Adrenal gland (tissue), 9 donors: ENCODE measurements at regions not wholly inside any gene's neighbourhood (a gene's known extent, or its start where the extent isn't known, plus 50 kb on each side); places are given as distances from the start of the nearest gene placed in this dataset.

Experiments
- DNase-seq, 7 donors: peaks; one replicate each; pipeline ENCODE4 v3.0.0-alpha.2; 2019 to 2020
- H3K27ac ChIP-seq, 5 donors: fragments of 200-600 bp; sonication (generic) in 4 of 5; 1 replicate in 3 of 5; 2 replicates in 2 of 5; pipeline versions ENCODE4 v1.5.1 to v1.8.0; 2016 to 2020; ENCODE audit warnings: mild to moderate bottlenecking in 1 of 5
- H3K27me3 ChIP-seq: fragments of 200-600 bp; 2 replicates; pipeline ENCODE4 v1.8.0; 2021
- H3K36me3 ChIP-seq, 2 donors: fragments of 200-600 bp; replicated peaks in 1 of 2; 1 replicate in 1 of 2; 2 replicates in 1 of 2; pipeline versions ENCODE4 v1.5.1 to v1.8.0; 2018 to 2022
- H3K4me1 ChIP-seq, 2 donors: fragments of 200-600 bp; replicated peaks in 1 of 2; 1 replicate in 1 of 2; 2 replicates in 1 of 2; pipeline versions ENCODE4 v1.5.1 to v1.8.0; 2018 to 2021
- H3K4me3 ChIP-seq, 4 donors: fragments of 200-600 bp; sonication (generic) in 3 of 4; one replicate each; pipeline ENCODE4 v1.5.1; 2016 to 2018
- H3K9me3 ChIP-seq, 3 donors: fragments of 200-600 bp; sonication (generic) in 1 of 3; replicated peaks in 1 of 3; 1 replicate in 2 of 3; 2 replicates in 1 of 3; pipeline versions ENCODE4 v1.5.1 to v1.8.0; 2016 to 2021
- CTCF ChIP-seq, 6 experiments: fragments of 450-650 bp in 4 of 6; fragments of 200-600 bp in 2 of 6; sonication (generic) in 1 of 6; IDR thresholded peaks; 1 replicate in 5 of 6; 2 replicates in 1 of 6; pipeline versions ENCODE4 v1.5.1 to v1.8.0; 2016 to 2021; ENCODE audit warnings: antibody characterized with exemption in 6 of 6, mild to moderate bottlenecking in 2 of 6, moderate library complexity in 1 of 6
- POLR2A ChIP-seq, 2 donors: fragments of 450-650 bp; IDR thresholded peaks; one replicate each; pipeline ENCODE4 v1.6.1; 2017; ENCODE audit warnings: antibody characterized with exemption in 2 of 2, mild to moderate bottlenecking in 2 of 2, moderate library complexity in 1 of 2
- WGBS, 4 donors: extraction: QIAGEN DNeasy Blood & Tissue Kit in 2 of 4; methylation state at CpG; one replicate each; pipeline versions ENCODE4 v1.1.5 to v1.1.7; 2013 to 2017; 5-methylcytosine and 5-hydroxymethylcytosine counted together
- intact Hi-C, 2 donors: fragments of 100-400 bp; cut with DNase I; formaldehyde crosslinking; loops; one replicate each; pipeline versions ENCODE4 v1.14.1 to v1.15.0; 2022 to 2023
- donor health status: healthy with polysubstance abuse.
- donor health status: Bipolar disorder and iron deficiency.
- donor health status: DM: yes; HTN: yes; CAD: no.
- donor health status: DM: no; HTN: no; CAD: no.
- donor health status: DM: no; HTN: no; CAD: no.

- Histone ChIP-seq H3K4me3 (no peak overlapping the region), H3K27me3 (no peaks in the 10 kb centered on the region), H3K4me1 (no peaks in the 10 kb centered on the region), H3K27ac (no peak overlapping the region), H3K36me3 (no peaks in the 10 kb centered on the region), H3K9me3 (no peaks in the 10 kb centered on the region)
- TF ChIP-seq CTCF (IDR thresholded peaks at IDR 0.05) (no peak), POLR2A (IDR thresholded peaks at IDR 0.05) (no peak)
- intact Hi-C loops: no loop called here
- WGBS, 4 donors: 79 to 88% (median 87%) methylated on average over 9 to 10 of the region's 10 CpGs
- no peak for DNase-seq
Measured at GRCh38 chr7:98520356-98520951, 96.6 kb upstream of the NPTX2 start.

GRCh38 chr7:98518159-98518947 is 98.7 kb upstream of the NPTX2 start:
- no peak overlapping the region for H3K4me3 ChIP-seq
- H3K4me1 ChIP-seq: no peaks in the 10 kb centered on the region
- 79 to 84% (median 83%) methylated on average over 25 of the region's 25 CpGs for WGBS, 4 donors
- H3K36me3 ChIP-seq: no peaks in the 10 kb centered on the region
- intact Hi-C loops: no loop called here
- H3K27me3 ChIP-seq: no peaks in the 10 kb centered on the region
- no peak for TF ChIP-seq POLR2A (IDR thresholded peaks at IDR 0.05)
- no peak for TF ChIP-seq CTCF (IDR thresholded peaks at IDR 0.05)
- no peak for DNase-seq
- H3K27ac ChIP-seq: no peak overlapping the region
- H3K9me3 ChIP-seq: no peaks in the 10 kb centered on the region

- WGBS, 4 donors: 91 to 94% (median 92%) methylated on average over 4 of the region's 4 CpGs
- DNase-seq: no peak
- H3K27ac ChIP-seq: no peak overlapping the region
- H3K27me3 ChIP-seq: no peaks in the 10 kb centered on the region
- H3K4me1 ChIP-seq: no peaks in the 10 kb centered on the region
- TF ChIP-seq CTCF (IDR thresholded peaks at IDR 0.05) (no peak), POLR2A (IDR thresholded peaks at IDR 0.05) (no peak)
- intact Hi-C loops: no loop called here
- no peaks in the 10 kb centered on the region for H3K36me3 ChIP-seq
- no peak overlapping the region for H3K4me3 ChIP-seq
- no peaks in the 10 kb centered on the region for H3K9me3 ChIP-seq
Measured at GRCh38 chr7:98515201-98515600, 101.9 kb upstream of the NPTX2 start.

- no peaks in the 10 kb centered on the region for H3K27me3 ChIP-seq
- H3K4me3 ChIP-seq: no peak overlapping the region
- DNase-seq: no peak
- H3K9me3 ChIP-seq: no peaks in the 10 kb centered on the region
- H3K36me3 ChIP-seq: no peaks in the 10 kb centered on the region
- intact Hi-C loops: no loop called here
- TF ChIP-seq POLR2A (IDR thresholded peaks at IDR 0.05) (no peak), CTCF (IDR thresholded peaks at IDR 0.05) (no peak)
- WGBS, 4 donors: 77 to 81% (median 80%) methylated on average over 15 to 16 of the region's 16 CpGs
- no peaks in the 10 kb centered on the region for H3K4me1 ChIP-seq
- no peak overlapping the region for H3K27ac ChIP-seq
Measured at GRCh38 chr7:98514211-98515031, 102.7 kb upstream of the NPTX2 start.
